ENCODE measurements at regions not wholly inside any gene's neighbourhood (a gene's known extent, or its start where the extent isn't known, plus 50 kb on each side); places are given as distances from the start of the nearest gene placed in this dataset.
A peak's percentile ranks its signal among the peaks of the same experiment; 100 is the strongest.

DNA sequence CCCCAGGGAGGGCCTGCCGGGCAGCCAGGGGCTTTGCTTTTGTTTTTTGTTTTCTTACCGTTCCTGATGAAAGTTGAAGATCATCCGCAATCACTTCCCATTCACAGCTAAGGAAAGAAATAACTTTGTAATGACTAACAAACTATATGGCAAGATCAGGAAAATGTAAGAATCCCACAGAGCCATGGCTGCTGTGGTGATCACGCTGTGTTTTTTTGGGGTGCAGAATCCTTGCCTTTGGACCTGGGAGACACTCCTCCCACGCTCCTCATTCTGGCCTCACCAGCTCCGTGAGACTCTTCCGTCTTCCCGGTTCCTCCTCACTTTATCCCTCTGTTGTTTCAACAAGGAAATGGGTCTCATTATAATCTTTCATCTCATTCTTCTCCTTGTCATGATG lies 443.0 kb upstream of the MGMT start:
- Histone ChIP-seq H2AFZ (ENCODE audit: low read depth, low read length) (no peak overlapping the region), H4K91ac (ENCODE audit: low read length) (no peak overlapping the region)
- WGBS, result 68% methylated on average over 3 of the region's 8 CpGs

DNA sequence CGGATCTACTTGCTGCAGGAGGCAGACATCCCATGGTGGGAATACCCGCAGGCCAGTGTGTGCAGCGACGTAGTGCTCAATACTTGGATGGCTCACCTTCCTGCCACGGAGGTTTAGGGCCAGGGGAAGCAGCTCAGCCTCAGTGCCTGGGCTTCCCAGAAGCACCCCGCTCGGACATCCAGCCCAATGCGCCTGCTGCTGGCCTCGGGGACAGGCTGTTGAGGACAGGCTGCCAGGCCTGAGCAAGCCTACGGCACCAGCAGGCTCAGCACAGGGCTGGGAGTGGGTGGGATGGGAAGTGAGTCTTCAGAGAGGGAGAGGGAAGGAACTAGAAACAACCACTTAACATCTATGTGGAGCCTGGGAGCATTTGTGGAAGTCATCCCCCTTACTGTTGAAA lies 441.3 kb upstream of the MGMT start:
- Histone ChIP-seq H4K8ac (ENCODE audit: low read length) (no peak overlapping the region), H3K4me1 (ENCODE audit: control insufficient read depth, insufficient read depth, low read depth, low read length) (peaks cover 9% of the 10 kb centered on the region), H3K9ac (ENCODE audit: low read length) (no peak overlapping the region), H2AFZ (ENCODE audit: low read depth, low read length) (no peak overlapping the region), H3K23ac (ENCODE audit: low read length in 2 of 2) (no peak overlapping the region), H3K79me1 (replicated peaks; ENCODE audit: low read length, poor library complexity, severe bottlenecking) (no peaks in the 10 kb centered on the region), H2BK15ac (ENCODE audit: low read depth, poor library complexity, severe bottlenecking) (no peak overlapping the region), H2BK120ac (ENCODE audit: low read depth, low read length) (no peak overlapping the region), H3K27ac (ENCODE audit: low read length, poor library complexity, severe bottlenecking) (no peak overlapping the region), H3K4ac (ENCODE audit: low read depth in 1 of 2, low read length in 2 of 2) (no peak overlapping the region), H4K91ac (ENCODE audit: low read length) (no peak overlapping the region), H2BK12ac (ENCODE audit: low read length in 2 of 2) (no peak overlapping the region), H3K36me3 (ENCODE audit: control insufficient read depth in 1 of 2, insufficient read depth in 2 of 2, low read depth in 1 of 2, low read length in 2 of 2) (no peaks in the 10 kb centered on the region), H3K14ac (ENCODE audit: low read length in 2 of 2) (no peak overlapping the region), H3K4me2 (ENCODE audit: low read length, poor library complexity, severe bottlenecking) (no peak overlapping the region), H2AK5ac (ENCODE audit: low read length, severe bottlenecking) (no peak overlapping the region), H3K4me3 (ENCODE audit: insufficient read depth in 1 of 2, low read depth in 1 of 2, low read length in 2 of 2) (peak overlapping the region in 1 of 2 experiments; percentile 3), H3K18ac (ENCODE audit: low read depth in 1 of 2, low read length in 2 of 2) (no peak overlapping the region), H3K9me3 (ENCODE audit: control insufficient read depth, low read length) (no peaks in the 10 kb centered on the region), H2BK5ac (ENCODE audit: low read depth, low read length, poor library complexity, severe bottlenecking) (no peak overlapping the region), H3K27me3 (ENCODE audit: control insufficient read depth in 1 of 2, insufficient read depth in 1 of 2, low read length in 2 of 2) (peaks cover 7 to 9% of the 10 kb centered on the region in 2 experiments)
- WGBS, result 79% methylated on average over 10 of the region's 10 CpGs
- DNase-seq, result no peak

More for the DNA sequence above, 443.0 kb upstream of the MGMT start:
- no peak overlapping the region for H3K14ac ChIP-seq (ENCODE audit: low read length in 2 of 2)
- peak overlapping the region in 1 of 2 experiments; percentile 54 for H3K4me3 ChIP-seq (ENCODE audit: insufficient read depth in 1 of 2, low read depth in 1 of 2, low read length in 2 of 2)
- H2BK120ac ChIP-seq (ENCODE audit: low read depth, low read length), result no peak overlapping the region
- no peak overlapping the region for H3K4me2 ChIP-seq (ENCODE audit: low read length, poor library complexity, severe bottlenecking)
- no peak overlapping the region for H4K8ac ChIP-seq (ENCODE audit: low read length)
- H3K9me3 ChIP-seq (ENCODE audit: control insufficient read depth, low read length), result no peaks in the 10 kb centered on the region
- H3K9ac ChIP-seq (ENCODE audit: low read length), result peak overlapping the region; percentile 27
- no peak overlapping the region for H2BK15ac ChIP-seq (ENCODE audit: low read depth, poor library complexity, severe bottlenecking)
- DNase-seq, result no peak
- no peak overlapping the region for H2BK12ac ChIP-seq (ENCODE audit: low read length in 2 of 2)
- no peaks in the 10 kb centered on the region for H3K36me3 ChIP-seq (ENCODE audit: control insufficient read depth in 1 of 2, insufficient read depth in 2 of 2, low read depth in 1 of 2, low read length in 2 of 2)
- no peak overlapping the region for H3K4ac ChIP-seq (ENCODE audit: low read depth in 1 of 2, low read length in 2 of 2)
- H3K23ac ChIP-seq (ENCODE audit: low read length in 2 of 2), result no peak overlapping the region
- H3K27me3 ChIP-seq (ENCODE audit: control insufficient read depth in 1 of 2, insufficient read depth in 1 of 2, low read length in 2 of 2), result peaks cover 0 to 7% of the 10 kb centered on the region in 2 experiments
- no peaks in the 10 kb centered on the region for H3K79me1 ChIP-seq (replicated peaks; ENCODE audit: low read length, poor library complexity, severe bottlenecking)
- no peak overlapping the region for H3K27ac ChIP-seq (ENCODE audit: low read length, poor library complexity, severe bottlenecking)
- no peak overlapping the region for H2BK5ac ChIP-seq (ENCODE audit: low read depth, low read length, poor library complexity, severe bottlenecking)
- no peak overlapping the region for H2AK5ac ChIP-seq (ENCODE audit: low read length, severe bottlenecking)
- no peak overlapping the region for H3K18ac ChIP-seq (ENCODE audit: low read depth in 1 of 2, low read length in 2 of 2)
- peaks cover 9% of the 10 kb centered on the region for H3K4me1 ChIP-seq (ENCODE audit: control insufficient read depth, insufficient read depth, low read depth, low read length)

DNA sequence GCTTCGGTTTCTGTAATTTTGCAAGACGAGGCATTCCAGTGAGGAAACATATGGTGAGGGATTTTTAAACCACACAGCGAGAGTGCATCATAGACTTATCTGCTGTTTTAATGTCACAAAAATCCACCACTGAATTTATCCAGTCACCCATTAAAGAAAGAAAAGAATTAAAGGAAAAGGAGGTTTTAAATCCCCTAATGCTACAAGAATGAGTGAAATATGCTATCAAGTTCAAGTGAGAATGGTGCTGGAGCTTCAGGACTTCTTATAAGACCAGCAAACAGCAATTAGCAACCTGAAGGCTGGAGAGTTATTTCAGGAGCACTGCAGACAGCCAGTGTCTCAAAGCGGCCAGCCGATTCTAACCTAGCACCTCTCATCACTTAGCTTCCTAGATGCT lies 439.1 kb upstream of the MGMT start:
- no peaks in the 10 kb centered on the region for H3K79me1 ChIP-seq (replicated peaks; ENCODE audit: low read length, poor library complexity, severe bottlenecking)

GRCh38 chr10:129028451-129028850 lies 438.6 kb upstream of the MGMT start:
- DNase-seq, result no peak
- Histone ChIP-seq H4K8ac (ENCODE audit: low read length) (no peak overlapping the region), H3K36me3 (ENCODE audit: control insufficient read depth in 1 of 2, insufficient read depth in 2 of 2, low read depth in 1 of 2, low read length in 2 of 2) (no peaks in the 10 kb centered on the region), H3K9me3 (ENCODE audit: control insufficient read depth, low read length) (no peaks in the 10 kb centered on the region), H3K4me1 (ENCODE audit: control insufficient read depth, insufficient read depth, low read depth, low read length) (peaks cover 1% of the 10 kb centered on the region), H2BK5ac (ENCODE audit: low read depth, low read length, poor library complexity, severe bottlenecking) (no peak overlapping the region), H3K23ac (ENCODE audit: low read length in 2 of 2) (no peak overlapping the region), H3K27me3 (ENCODE audit: control insufficient read depth in 1 of 2, insufficient read depth in 1 of 2, low read length in 2 of 2) (peaks cover 9 to 14% of the 10 kb centered on the region in 2 experiments), H2BK120ac (ENCODE audit: low read depth, low read length) (no peak overlapping the region), H2BK12ac (ENCODE audit: low read length in 2 of 2) (no peak overlapping the region), H3K4me3 (ENCODE audit: insufficient read depth in 1 of 2, low read depth in 1 of 2, low read length in 2 of 2) (no peak overlapping the region), H3K4me2 (ENCODE audit: low read length, poor library complexity, severe bottlenecking) (no peak overlapping the region), H3K9ac (ENCODE audit: low read length) (no peak overlapping the region), H3K14ac (ENCODE audit: low read length in 2 of 2) (no peak overlapping the region), H4K91ac (ENCODE audit: low read length) (no peak overlapping the region), H3K18ac (ENCODE audit: low read depth in 1 of 2, low read length in 2 of 2) (no peak overlapping the region), H3K79me1 (replicated peaks; ENCODE audit: low read length, poor library complexity, severe bottlenecking) (no peaks in the 10 kb centered on the region), H3K27ac (ENCODE audit: low read length, poor library complexity, severe bottlenecking) (no peak overlapping the region), H2AFZ (ENCODE audit: low read depth, low read length) (no peak overlapping the region), H3K4ac (ENCODE audit: low read depth in 1 of 2, low read length in 2 of 2) (no peak overlapping the region), H2BK15ac (ENCODE audit: low read depth, poor library complexity, severe bottlenecking) (no peak overlapping the region), H2AK5ac (ENCODE audit: low read length, severe bottlenecking) (no peak overlapping the region)
- WGBS, result 100% methylated on average over 2 of the region's 7 CpGs

More for the DNA sequence above, 439.1 kb upstream of the MGMT start:
- Histone ChIP-seq H2BK15ac (ENCODE audit: low read depth, poor library complexity, severe bottlenecking) (no peak overlapping the region), H2BK120ac (ENCODE audit: low read depth, low read length) (no peak overlapping the region), H3K9me3 (ENCODE audit: control insufficient read depth, low read length) (no peaks in the 10 kb centered on the region), H3K4ac (ENCODE audit: low read depth in 1 of 2, low read length in 2 of 2) (no peak overlapping the region), H3K27ac (ENCODE audit: low read length, poor library complexity, severe bottlenecking) (no peak overlapping the region), H2BK5ac (ENCODE audit: low read depth, low read length, poor library complexity, severe bottlenecking) (no peak overlapping the region), H3K36me3 (ENCODE audit: control insufficient read depth in 1 of 2, insufficient read depth in 2 of 2, low read depth in 1 of 2, low read length in 2 of 2) (no peaks in the 10 kb centered on the region), H3K14ac (ENCODE audit: low read length in 2 of 2) (no peak overlapping the region), H4K8ac (ENCODE audit: low read length) (no peak overlapping the region), H2AK5ac (ENCODE audit: low read length, severe bottlenecking) (no peak overlapping the region), H3K4me3 (ENCODE audit: insufficient read depth in 1 of 2, low read depth in 1 of 2, low read length in 2 of 2) (no peak overlapping the region), H3K18ac (ENCODE audit: low read depth in 1 of 2, low read length in 2 of 2) (no peak overlapping the region), H3K9ac (ENCODE audit: low read length) (peak overlapping the region; percentile 2), H3K23ac (ENCODE audit: low read length in 2 of 2) (no peak overlapping the region), H3K27me3 (ENCODE audit: control insufficient read depth in 1 of 2, insufficient read depth in 1 of 2, low read length in 2 of 2) (peaks cover 9 to 14% of the 10 kb centered on the region in 2 experiments), H3K4me1 (ENCODE audit: control insufficient read depth, insufficient read depth, low read depth, low read length) (peaks cover 3% of the 10 kb centered on the region), H2AFZ (ENCODE audit: low read depth, low read length) (no peak overlapping the region), H3K4me2 (ENCODE audit: low read length, poor library complexity, severe bottlenecking) (no peak overlapping the region), H2BK12ac (ENCODE audit: low read length in 2 of 2) (no peak overlapping the region), H4K91ac (ENCODE audit: low read length) (no peak overlapping the region)
- WGBS, result 90% methylated on average over 2 of the region's 5 CpGs
- DNase-seq, result no peak

All from mesenchymal stem cell (in vitro differentiated cells and primary cell).